Aorta (tissue), 5 donors: ENCODE measurements at regions not wholly inside any gene's neighbourhood (a gene's known extent, or its start where the extent isn't known, plus 50 kb on each side); places are given as distances from the start of the nearest gene placed in this dataset.

ENCODE experiments used
- ATAC-seq: fragments of 200-7000 bp; cut with Tn5 transposase; one replicate; pipeline ENCODE4 v1.9.1; 2022; ENCODE audit warnings: moderate library complexity; ENCODE audit not compliant: low FRiP score
- DNase-seq, 2 donors: peaks; one replicate each; pipeline ENCODE4 v3.0.0-alpha.2; 2020
- H3K27ac ChIP-seq, 2 donors: one replicate each; pipeline ENCODE4 v1.5.1; 2013; ENCODE audit warnings: low read length in 2 of 2, mild to moderate bottlenecking in 2 of 2, moderate library complexity in 2 of 2, control low read depth in 1 of 2, inconsistent platforms in 1 of 2, low read depth in 1 of 2
- H3K27me3 ChIP-seq, 2 donors: one replicate each; pipeline ENCODE4 v1.6.1; 2013; ENCODE audit warnings: control low read depth in 1 of 2, low read length in 1 of 2, mild to moderate bottlenecking in 1 of 2, moderate library complexity in 1 of 2; ENCODE audit not compliant: insufficient read depth in 2 of 2, control insufficient read depth in 1 of 2
- H3K36me3 ChIP-seq, 2 donors: one replicate each; pipeline ENCODE4 v1.6.1; 2013; ENCODE audit warnings: control low read depth in 1 of 2, low read length in 1 of 2, mild to moderate bottlenecking in 1 of 2; ENCODE audit not compliant: insufficient read depth in 2 of 2, control insufficient read depth in 1 of 2
- H3K4me1 ChIP-seq, 2 donors: one replicate each; pipeline ENCODE4 v1.6.1; 2013; ENCODE audit warnings: low read length in 2 of 2, control low read depth in 1 of 2, mild to moderate bottlenecking in 1 of 2, moderate library complexity in 1 of 2; ENCODE audit not compliant: insufficient read depth in 2 of 2, control insufficient read depth in 1 of 2
- H3K4me3 ChIP-seq, 2 donors: one replicate each; pipeline ENCODE4 v1.5.1; 2013; ENCODE audit warnings: low read length in 2 of 2, control low read depth in 1 of 2, mild to moderate bottlenecking in 1 of 2
- H3K9me3 ChIP-seq: one replicate; pipeline ENCODE4 v1.6.1; 2013; ENCODE audit warnings: mild to moderate bottlenecking, low read length; ENCODE audit not compliant: control insufficient read depth
- WGBS, 2 donors: extraction: QIAGEN DNeasy Blood & Tissue Kit; methylation state at CpG; one replicate each; pipeline ENCODE4 v1.1.7; 2013; 5-methylcytosine and 5-hydroxymethylcytosine counted together
- intact Hi-C, 2 donors: fragments of 100-400 bp; cut with DNase I; formaldehyde crosslinking; loops; one replicate each; pipeline versions ENCODE4 v1.14.2 to v1.15.0; 2022
- donor health status: healthy with polysubstance abuse.
- donor health status: Bipolar disorder and iron deficiency.
- donor health status: DM: no; HTN: no; CAD: no.
- donor health status: DM: no; HTN: no; CAD: no.
- donor health status: DM: yes; HTN: yes; CAD: no.

- intact Hi-C loops, result loop anchor here in 1 of 2 donors (5.0 kb wide), 1 partner anchor 403 kb away; no protein-coding TSS in a partner anchor
- no peaks in the 10 kb centered on the region for H3K4me1 ChIP-seq
Measured at GRCh38 chr9:79970146-79970425, 398.3 kb downstream of the TLE4 start.

GRCh38 chr9:79969393-79970145 is 397.8 kb downstream of the TLE4 start:
- WGBS, 2 donors, result 85 to 86% methylated on average over 3 of the region's 3 CpGs
- H3K27me3 ChIP-seq, result peaks cover 0 to 1% of the 10 kb centered on the region in 2 donors
- no peak for DNase-seq

More at GRCh38 chr9:79970146-79970425, 398.3 kb downstream of the TLE4 start:
- Histone ChIP-seq H3K36me3 (no peaks in the 10 kb centered on the region), H3K9me3 (no peaks in the 10 kb centered on the region), H3K4me3 (no peak overlapping the region), H3K27me3 (peaks cover 0 to 1% of the 10 kb centered on the region in 2 donors), H3K27ac (no peak overlapping the region)
- ATAC-seq (no peak), DNase-seq (no peak)
- 80 to 82% methylated on average over 2 of the region's 2 CpGs for WGBS, 2 donors

GRCh38 chr9:79968533-79968932 is 396.8 kb downstream of the TLE4 start:
- no peak overlapping the region for H3K4me3 ChIP-seq
- no peak for DNase-seq
- intact Hi-C loops, result loop anchor here in 1 of 2 donors (10.0 kb wide), 1 partner anchor 56 kb away; no protein-coding TSS in a partner anchor
- ATAC-seq, result no peak
- H3K27ac ChIP-seq, result no peak overlapping the region
- no peaks in the 10 kb centered on the region for H3K4me1 ChIP-seq
- no peaks in the 10 kb centered on the region for H3K9me3 ChIP-seq
- no peaks in the 10 kb centered on the region for H3K36me3 ChIP-seq
- 89 to 90% methylated on average over 1 of the region's 1 CpG for WGBS, 2 donors
- peaks cover 0 to 1% of the 10 kb centered on the region in 2 donors for H3K27me3 ChIP-seq

More at GRCh38 chr9:79969393-79970145, 397.8 kb downstream of the TLE4 start:
- H3K36me3 ChIP-seq, result no peaks in the 10 kb centered on the region
- no peak for ATAC-seq
- H3K4me1 ChIP-seq, result no peaks in the 10 kb centered on the region
- H3K27ac ChIP-seq, result no peak overlapping the region
- no peaks in the 10 kb centered on the region for H3K9me3 ChIP-seq
- intact Hi-C loops, result loop anchor here in 1 of 2 donors (5.0 to 10.0 kb wide), 2 partner anchors 55 to 402 kb away; no protein-coding TSS in a partner anchor
- no peak overlapping the region for H3K4me3 ChIP-seq

- no peaks in the 10 kb centered on the region for H3K4me1 ChIP-seq
- H3K9me3 ChIP-seq, result no peaks in the 10 kb centered on the region
- peaks cover 0 to 1% of the 10 kb centered on the region in 2 donors for H3K27me3 ChIP-seq
- H3K27ac ChIP-seq, result no peak overlapping the region
- ATAC-seq (no peak), DNase-seq (no peak)
- 87 to 88% methylated on average over 3 of the region's 3 CpGs for WGBS, 2 donors
- no peak overlapping the region for H3K4me3 ChIP-seq
- intact Hi-C loops, result loop anchor here in 1 of 2 donors (10.0 kb wide), 1 partner anchor 62 kb away; no protein-coding TSS in a partner anchor
- no peaks in the 10 kb centered on the region for H3K36me3 ChIP-seq
Measured at GRCh38 chr9:79962836-79963235, 391.1 kb downstream of the TLE4 start.

- Histone ChIP-seq H3K4me1 (no peaks in the 10 kb centered on the region), H3K4me3 (no peak overlapping the region), H3K9me3 (no peaks in the 10 kb centered on the region), H3K27ac (no peak overlapping the region), H3K36me3 (no peaks in the 10 kb centered on the region), H3K27me3 (peaks cover 0 to 1% of the 10 kb centered on the region in 2 donors)
- WGBS, 2 donors, result 90 to 92% methylated on average over 1 of the region's 1 CpG
- ATAC-seq (no peak), DNase-seq (no peak)
- intact Hi-C loops, result loop anchor here in 1 of 2 donors (10.0 kb wide), 1 partner anchor 63 kb away; no protein-coding TSS in a partner anchor
Measured at GRCh38 chr9:79962150-79962549, 390.4 kb downstream of the TLE4 start.

GRCh38 chr9:79955300-79955699 is 383.5 kb downstream of the TLE4 start:
- Histone ChIP-seq H3K4me1 (no peaks in the 10 kb centered on the region), H3K27ac (no peak overlapping the region), H3K36me3 (no peaks in the 10 kb centered on the region), H3K4me3 (no peak overlapping the region), H3K27me3 (no peaks in the 10 kb centered on the region), H3K9me3 (no peaks in the 10 kb centered on the region)
- WGBS, 2 donors, result 69 to 74% methylated on average over 3 of the region's 3 CpGs
- intact Hi-C loops, result no loop called here
- DNase-seq, result no peak
- ATAC-seq, result no peak

- DNase-seq, result no peak
Measured at GRCh38 chr9:79953908-79954307, 382.1 kb downstream of the TLE4 start.

GRCh38 chr9:79952401-79952800 is 380.6 kb downstream of the TLE4 start:
- Histone ChIP-seq H3K27ac (no peak overlapping the region), H3K27me3 (no peaks in the 10 kb centered on the region), H3K36me3 (no peaks in the 10 kb centered on the region), H3K4me3 (no peak overlapping the region), H3K4me1 (no peaks in the 10 kb centered on the region), H3K9me3 (no peaks in the 10 kb centered on the region)
- intact Hi-C loops, result no loop called here
- DNase-seq, result no peak
- ATAC-seq, result no peak
- WGBS, 2 donors, result 40 to 45% methylated on average over 2 of the region's 2 CpGs

More at GRCh38 chr9:79953908-79954307, 382.1 kb downstream of the TLE4 start:
- no peak overlapping the region for H3K27ac ChIP-seq
- no peaks in the 10 kb centered on the region for H3K9me3 ChIP-seq
- H3K4me3 ChIP-seq, result no peak overlapping the region
- H3K27me3 ChIP-seq, result no peaks in the 10 kb centered on the region
- intact Hi-C loops, result no loop called here
- no peak for ATAC-seq
- no peaks in the 10 kb centered on the region for H3K36me3 ChIP-seq
- no peaks in the 10 kb centered on the region for H3K4me1 ChIP-seq

GRCh38 chr9:79946712-79947111 is 374.9 kb downstream of the TLE4 start:
- intact Hi-C loops, result no loop called here
- no peak for ATAC-seq
- WGBS, 2 donors, result 67 to 71% methylated on average over 2 of the region's 2 CpGs

More at GRCh38 chr9:79946712-79947111, 374.9 kb downstream of the TLE4 start:
- Histone ChIP-seq H3K27ac (no peak overlapping the region), H3K36me3 (no peaks in the 10 kb centered on the region), H3K27me3 (peaks cover 0 to 3% of the 10 kb centered on the region in 2 donors), H3K4me3 (no peak overlapping the region), H3K4me1 (no peaks in the 10 kb centered on the region), H3K9me3 (no peaks in the 10 kb centered on the region)
- DNase-seq, result no peak
